ENCODE measurements at regions not wholly inside any gene's neighbourhood (a gene's known extent, or its start where the extent isn't known, plus 50 kb on each side); places are given as distances from the start of the nearest gene placed in this dataset.
"Not testable (repeated sequence)": the region's sequence is repeated elsewhere in the genome, so short reads cannot be mapped to it uniquely, and the experiment has no call there.

- DNase-seq: no peak
Observed at GRCh38 chr5:123987956-123988355, 476.0 kb downstream of the CSNK1G3 start.

GRCh38 chr5:123976379-123977033 lies 464.5 kb downstream of the CSNK1G3 start:
- no peak for DNase-seq

GRCh38 chr5:123975521-123975920 lies 463.5 kb downstream of the CSNK1G3 start:
- DNase-seq: not testable (repeated sequence)

GRCh38 chr5:123966781-123967180 lies 454.8 kb downstream of the CSNK1G3 start:
- no peak for DNase-seq

GRCh38 chr5:123965626-123966025 lies 453.6 kb downstream of the CSNK1G3 start:
- DNase-seq: no peak

- DNase-seq: no peak
Observed at GRCh38 chr5:123964884-123965283, 452.9 kb downstream of the CSNK1G3 start.

- DNase-seq: no peak
Observed at GRCh38 chr5:123960526-123960925, 448.5 kb downstream of the CSNK1G3 start.

GRCh38 chr5:123951582-123951977 lies 439.6 kb downstream of the CSNK1G3 start:
- DNase-seq: no peak

GRCh38 chr5:123950701-123951581 lies 439.0 kb downstream of the CSNK1G3 start:
- no peak for DNase-seq

GRCh38 chr5:123949807-123950340 lies 437.9 kb downstream of the CSNK1G3 start:
- DNase-seq: no peak

GRCh38 chr5:123949043-123949804 lies 437.2 kb downstream of the CSNK1G3 start:
- no peak for DNase-seq

- DNase-seq: no peak
Observed at GRCh38 chr5:123947797-123948196, 435.8 kb downstream of the CSNK1G3 start.

- DNase-seq: no peak
Observed at GRCh38 chr5:123945548-123945947, 433.6 kb downstream of the CSNK1G3 start.

GRCh38 chr5:123943151-123943550 lies 431.2 kb downstream of the CSNK1G3 start:
- DNase-seq: no peak

- DNase-seq: no peak
Observed at GRCh38 chr5:123940416-123940815, 428.4 kb downstream of the CSNK1G3 start.

- no peak for DNase-seq
Observed at GRCh38 chr5:123937230-123937629, 425.3 kb downstream of the CSNK1G3 start.

- DNase-seq: no peak
Observed at GRCh38 chr5:123936548-123936947, 424.6 kb downstream of the CSNK1G3 start.

GRCh38 chr5:123933812-123934211 lies 421.8 kb downstream of the CSNK1G3 start:
- not testable (repeated sequence) for DNase-seq

GRCh38 chr5:123929055-123929474 lies 417.1 kb downstream of the CSNK1G3 start:
- DNase-seq: no peak

- DNase-seq: no peak
Observed at GRCh38 chr5:123928401-123928800, 416.4 kb downstream of the CSNK1G3 start.

GRCh38 chr5:123921193-123921592 lies 409.2 kb downstream of the CSNK1G3 start:
- DNase-seq: no peak

- DNase-seq: no peak
Observed at GRCh38 chr5:123916345-123917121, 404.6 kb downstream of the CSNK1G3 start.
